CD4-positive, alpha-beta T cell treated with Interleukin-10 for 1 hour (primary cell): ENCODE measurements at regions not wholly inside any gene's neighbourhood (a gene's known extent, or its start where the extent isn't known, plus 50 kb on each side); places are given as distances from the start of the nearest gene placed in this dataset.

Experiments
- DNase-seq: peaks from one replicate; pipeline ENCODE4 v3.0.0-alpha.2; 2020

DNA sequence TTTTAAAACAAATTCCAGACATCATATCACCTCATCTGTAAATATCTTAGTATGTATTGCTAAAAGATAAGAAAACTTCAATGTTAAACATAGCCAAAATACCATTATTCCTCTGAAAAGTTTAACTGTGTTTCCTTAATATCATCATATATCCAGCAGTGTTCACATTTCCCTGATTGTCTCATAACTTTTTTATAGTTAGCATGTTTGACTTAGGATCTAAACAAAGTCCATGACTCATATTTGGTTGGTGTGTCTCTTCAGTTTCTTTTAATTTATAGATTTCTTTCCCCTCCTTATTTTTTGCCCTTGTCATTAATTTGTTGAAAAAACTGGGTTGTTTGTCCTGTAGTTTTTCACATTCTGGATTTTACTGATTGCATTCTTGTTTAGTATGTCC lies 163.0 kb downstream of the RPS12 start:
- no peak for DNase-seq

DNA sequence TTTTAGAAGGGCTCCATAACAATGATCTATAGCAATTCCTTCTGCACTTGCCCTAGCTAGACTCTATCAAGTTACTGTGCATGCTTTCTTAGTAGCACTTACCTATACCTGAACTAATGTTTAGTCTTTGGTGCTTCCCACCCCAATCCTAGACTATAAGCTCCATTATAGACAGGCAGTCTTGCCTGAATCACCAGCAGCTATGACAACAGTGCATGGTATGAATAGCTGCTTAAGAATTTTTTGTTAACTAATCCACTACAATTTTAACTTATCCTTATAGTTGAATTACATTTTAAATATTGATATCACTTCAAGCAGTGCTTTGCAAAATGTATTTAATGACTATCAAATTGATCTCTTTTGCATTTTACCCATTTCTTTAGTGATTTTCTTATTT lies 164.3 kb downstream of the RPS12 start:
- DNase-seq: no peak

DNA sequence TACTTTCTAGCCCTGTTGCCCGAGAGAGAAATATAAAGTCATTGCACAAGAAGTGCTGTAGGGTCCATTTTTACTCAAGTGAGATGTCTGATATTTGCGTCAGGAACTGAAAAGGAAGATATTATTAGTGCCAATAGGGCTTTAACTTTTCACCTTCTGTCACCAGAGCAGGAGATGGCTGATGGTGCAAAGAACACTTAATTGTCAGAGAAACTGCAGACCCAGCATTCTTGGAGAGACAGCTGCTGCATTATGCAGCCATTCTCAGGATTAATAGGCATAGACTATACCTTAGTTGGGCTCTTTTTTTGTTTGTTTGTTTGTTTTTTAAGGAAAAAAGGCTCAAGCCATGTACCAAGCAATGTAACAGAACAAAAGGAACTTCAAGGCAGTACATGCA lies 179.4 kb downstream of the RPS12 start:
- no peak for DNase-seq

DNA sequence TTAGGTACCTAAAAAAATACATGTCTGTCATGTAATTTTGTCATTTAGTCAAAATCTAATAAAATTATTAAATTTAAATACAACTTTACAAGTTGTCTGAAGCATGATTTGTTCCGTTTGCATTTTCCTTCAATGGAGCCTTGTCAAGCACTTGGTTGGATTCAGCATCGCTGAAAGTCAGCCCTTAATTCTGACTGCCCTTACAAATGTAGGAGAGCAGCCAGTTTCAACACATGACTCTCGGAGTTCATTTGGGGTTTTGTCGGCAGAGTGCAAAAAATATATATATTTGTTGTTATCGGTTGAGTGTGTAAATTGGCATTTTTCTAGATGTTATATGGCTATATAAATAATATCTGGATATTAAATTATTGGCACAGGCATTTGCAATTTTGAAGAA lies 180.6 kb downstream of the RPS12 start:
- DNase-seq: no peak

DNA sequence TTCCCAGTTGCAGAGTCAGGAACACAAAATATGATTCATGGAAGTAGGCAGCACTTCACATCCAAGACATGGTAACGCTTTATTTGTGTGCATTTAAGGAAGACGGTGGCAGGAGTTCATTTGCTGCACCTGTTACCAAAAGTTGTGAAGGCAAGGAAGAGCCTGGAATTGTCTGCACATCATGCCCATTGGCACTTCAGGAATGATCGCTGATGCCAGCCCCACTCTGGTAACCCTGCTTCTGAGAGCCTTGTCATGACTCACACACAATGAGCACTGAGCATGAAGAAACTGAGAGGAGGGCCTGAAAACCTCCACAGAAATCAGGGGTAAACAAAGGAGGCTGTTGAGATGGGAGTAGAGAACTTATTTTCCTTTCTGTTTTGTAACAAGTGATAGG lies 181.1 kb downstream of the RPS12 start:
- DNase-seq: no peak

DNA sequence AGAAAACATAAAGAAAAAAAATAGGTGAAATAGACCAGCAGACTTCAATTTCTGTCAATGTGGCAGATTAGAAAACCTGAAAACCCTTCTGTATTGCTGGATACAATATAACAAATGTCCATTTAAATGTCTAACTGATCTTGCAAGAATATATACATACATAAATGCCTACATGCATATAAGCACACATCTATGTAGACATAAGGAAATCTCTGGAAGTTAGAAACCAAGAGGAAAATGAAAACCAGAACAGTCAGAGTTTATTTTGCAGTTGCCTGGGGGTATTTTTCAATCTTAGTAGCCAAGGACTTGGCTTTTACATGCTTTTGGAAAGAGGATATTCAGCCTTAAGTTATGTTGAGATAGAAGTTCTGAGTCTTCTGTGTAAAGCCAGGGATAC lies 184.0 kb downstream of the RPS12 start:
- DNase-seq: no peak

DNA sequence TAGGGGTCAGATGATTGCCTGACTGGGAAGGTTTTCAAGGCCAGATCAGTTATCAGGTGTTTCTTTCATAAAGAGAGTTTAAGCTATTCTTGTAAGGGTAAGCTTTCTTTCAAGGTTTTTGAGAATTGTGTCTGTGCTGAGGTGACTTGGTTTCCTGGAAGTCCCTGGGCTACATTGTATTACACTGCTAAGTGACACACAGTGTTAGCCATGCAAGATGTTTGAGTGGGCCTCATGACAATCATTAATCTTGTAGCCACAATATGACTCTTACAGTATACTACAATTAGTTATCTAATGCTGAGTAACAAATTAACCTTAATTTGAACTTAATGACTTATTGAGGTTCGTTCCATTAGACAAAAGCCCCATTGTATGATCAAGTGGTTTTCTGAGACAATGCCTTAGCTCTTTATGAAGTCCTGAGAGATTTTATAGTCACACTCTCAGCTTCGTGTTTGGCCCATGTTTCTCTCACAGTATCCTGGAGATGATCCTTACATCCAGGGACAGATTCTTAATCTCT lies 186.7 kb downstream of the RPS12 start:
- no peak for DNase-seq

DNA sequence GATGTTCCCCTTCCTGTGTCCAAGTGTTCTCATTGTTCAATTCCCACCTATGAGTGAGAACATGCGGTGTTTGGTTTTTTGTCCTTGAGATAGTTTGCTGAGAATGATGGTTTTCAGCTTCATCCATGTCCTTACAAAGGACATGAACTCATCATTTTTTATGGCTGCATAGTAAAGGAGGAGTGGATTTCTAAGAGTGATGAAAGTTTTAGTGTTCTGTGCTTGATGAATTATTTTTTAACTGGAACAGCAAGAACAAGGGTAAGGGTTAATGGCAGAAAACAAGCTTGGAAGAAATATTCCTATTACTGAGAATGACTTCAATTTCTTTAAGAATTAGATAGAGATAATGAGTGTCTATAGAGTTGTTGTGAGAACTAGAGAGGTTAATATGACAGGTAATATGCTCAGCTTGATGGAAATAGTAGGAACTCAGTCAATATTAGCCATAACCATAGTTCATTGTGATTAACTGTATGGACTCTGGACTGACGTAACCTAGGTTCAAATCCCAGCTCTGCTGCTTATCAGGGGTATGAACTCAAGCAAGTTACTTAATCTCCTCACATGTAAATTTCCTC lies 190.0 kb downstream of the RPS12 start:
- DNase-seq: no peak

DNA sequence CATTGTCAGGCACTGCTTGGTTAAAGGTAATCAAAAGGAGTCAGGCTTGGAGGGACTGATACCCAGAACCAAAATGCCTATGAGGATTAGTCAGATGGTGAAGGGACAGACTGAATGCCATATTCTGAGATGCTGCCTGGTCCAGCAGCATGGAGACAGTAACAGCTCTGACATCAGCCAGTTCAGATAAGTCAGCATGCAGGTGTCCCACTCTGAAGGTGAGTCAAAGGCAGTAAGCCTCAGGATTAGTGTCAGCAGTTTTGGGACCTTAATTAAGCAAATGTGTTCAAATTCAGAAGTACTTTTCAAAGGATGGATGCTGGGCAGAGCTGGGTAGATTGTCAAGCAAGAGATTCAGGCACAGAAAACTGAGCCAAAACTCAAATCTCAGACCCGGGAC lies 198.4 kb downstream of the RPS12 start:
- DNase-seq: no peak

DNA sequence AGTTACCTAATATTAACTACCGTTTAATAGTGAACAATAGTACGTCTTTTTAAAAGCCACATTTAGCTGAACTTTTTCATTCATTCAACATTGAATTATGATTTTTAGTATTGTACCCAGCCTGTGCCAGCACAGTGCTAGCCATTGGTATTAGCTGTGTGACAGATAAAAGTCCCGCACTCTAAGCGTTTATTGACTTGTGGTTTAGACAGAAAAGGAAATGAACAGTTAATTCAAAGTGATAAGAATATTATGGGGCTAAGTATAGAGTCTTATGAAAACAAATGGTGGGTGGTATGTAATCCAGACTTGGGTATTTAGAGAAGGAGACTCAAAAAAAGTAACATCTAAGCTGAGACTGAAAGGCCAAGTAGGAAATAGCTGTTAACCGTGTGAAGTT lies 202.3 kb downstream of the RPS12 start:
- DNase-seq: no peak

DNA sequence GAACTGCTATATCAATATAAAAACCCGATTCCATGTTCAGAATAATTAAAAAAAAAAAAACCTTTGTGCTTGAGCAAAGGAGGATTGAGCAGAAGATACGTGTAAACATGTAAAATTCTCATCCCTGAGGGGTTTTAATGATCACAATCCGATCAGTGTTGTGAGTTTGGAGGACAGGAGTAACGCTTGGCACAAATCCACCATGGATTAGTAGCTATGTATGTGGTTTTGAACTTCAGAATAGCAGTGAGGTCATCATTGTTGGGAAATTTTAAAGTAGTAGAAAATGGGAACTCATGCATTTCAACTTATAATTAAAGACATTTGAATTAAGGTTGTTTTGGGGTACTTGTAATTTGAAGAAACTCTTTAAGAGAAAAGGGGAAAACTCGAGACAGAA lies 203.2 kb downstream of the RPS12 start:
- no peak for DNase-seq

DNA sequence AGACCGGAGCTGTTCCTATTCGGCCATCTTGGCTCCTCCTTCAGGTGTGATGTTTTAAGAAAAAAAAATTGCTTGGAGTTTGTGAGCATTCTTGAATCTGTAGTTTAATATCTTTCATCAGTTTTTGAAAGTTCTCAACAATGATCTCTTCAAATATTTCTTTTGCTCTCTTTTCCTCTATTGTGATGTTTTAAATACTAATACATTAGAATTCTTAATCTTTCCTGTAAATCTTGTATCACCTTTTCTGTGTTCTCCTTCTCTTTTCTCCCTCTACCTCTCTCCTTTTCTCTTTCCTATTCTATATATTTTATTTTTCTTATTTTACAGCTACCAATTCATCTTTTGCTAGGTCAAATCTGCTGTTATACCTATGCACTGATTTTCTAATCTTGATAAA lies 212.3 kb downstream of the RPS12 start:
- no peak for DNase-seq

DNA sequence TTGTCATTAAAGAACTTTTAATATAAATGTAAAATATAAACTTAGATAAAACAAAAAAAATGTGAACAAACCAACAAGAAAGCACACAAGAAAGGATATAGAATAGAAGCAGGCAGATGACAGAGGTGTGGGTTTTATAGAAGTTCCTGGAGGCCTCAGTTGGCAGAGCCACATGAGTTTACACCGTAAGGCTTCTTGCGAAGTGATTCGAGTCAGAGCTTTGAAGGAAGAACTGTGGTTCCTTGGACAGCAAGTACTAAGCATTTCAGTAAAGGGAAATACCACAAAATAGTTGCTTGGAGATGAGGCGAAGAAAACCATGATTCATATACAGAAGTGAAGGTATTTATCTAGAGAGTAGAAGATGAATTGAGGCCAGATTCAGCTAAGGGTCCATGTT lies 207.9 kb upstream of the EYA4 start:
- no peak for DNase-seq

DNA sequence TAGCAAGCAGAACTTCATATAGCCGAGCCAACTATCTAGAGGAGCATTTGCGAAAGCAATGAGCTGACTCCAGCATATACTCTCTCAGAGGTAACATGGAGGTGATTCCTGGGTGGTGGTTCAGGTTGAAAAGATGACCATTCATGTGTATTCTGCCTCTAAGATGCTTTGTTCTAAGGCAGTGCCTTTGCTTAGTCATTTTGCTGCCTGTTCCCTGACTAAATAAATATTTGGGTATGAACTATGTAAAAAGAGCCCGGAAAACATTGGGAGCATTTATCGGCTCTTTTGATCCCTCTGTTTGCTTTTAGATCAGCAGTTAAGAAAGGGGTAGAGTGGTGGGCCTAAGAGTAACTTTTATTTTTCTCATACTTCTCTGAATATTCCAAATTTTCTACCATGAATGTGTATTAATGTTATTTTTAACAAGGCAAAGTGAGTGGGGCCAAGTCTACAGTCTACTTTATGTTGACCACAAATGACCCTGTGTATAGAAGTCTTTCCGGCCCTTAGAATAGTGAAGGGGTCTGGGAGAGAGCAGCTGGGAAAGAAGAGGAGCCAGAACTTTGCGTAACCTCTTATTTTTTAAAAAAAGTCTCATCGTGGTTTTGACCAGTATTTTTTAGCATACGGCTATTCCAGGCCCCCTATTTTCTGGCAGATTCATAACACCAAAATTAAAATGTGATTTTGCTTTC lies 206.5 kb upstream of the EYA4 start:
- no peak for DNase-seq

DNA sequence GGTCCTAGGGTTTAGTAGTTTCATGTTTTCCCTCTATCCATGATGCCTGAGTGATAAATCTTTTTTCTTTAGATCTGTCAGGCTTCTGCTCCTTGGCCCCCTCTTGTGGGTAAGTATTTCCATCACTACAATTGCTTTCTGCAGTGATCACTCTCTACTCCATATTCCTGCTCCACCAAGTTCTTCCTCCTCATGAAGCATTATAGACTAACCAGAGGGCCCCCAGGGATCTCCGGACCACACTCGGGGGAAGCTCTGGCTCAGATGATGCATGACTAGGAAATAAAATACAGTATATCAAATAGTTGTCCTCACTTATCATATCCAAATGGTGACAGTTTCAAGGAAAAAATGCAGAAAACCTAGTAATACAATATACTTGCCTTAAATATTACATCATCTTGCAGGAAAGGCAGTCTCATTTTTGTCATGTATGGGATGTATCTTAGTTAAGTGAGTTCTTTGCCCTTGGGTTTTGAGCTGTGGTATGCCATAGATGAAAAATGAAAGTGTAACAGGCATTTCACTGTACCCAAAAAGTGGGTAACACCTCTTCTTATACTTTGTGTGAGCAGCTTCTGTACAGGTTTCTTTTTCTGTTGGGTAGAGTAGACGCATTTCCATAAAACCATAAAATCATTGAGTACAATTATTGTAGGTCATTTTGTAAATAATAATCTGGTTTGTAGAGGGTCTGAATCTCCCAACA lies 200.9 kb upstream of the EYA4 start:
- DNase-seq: no peak

DNA sequence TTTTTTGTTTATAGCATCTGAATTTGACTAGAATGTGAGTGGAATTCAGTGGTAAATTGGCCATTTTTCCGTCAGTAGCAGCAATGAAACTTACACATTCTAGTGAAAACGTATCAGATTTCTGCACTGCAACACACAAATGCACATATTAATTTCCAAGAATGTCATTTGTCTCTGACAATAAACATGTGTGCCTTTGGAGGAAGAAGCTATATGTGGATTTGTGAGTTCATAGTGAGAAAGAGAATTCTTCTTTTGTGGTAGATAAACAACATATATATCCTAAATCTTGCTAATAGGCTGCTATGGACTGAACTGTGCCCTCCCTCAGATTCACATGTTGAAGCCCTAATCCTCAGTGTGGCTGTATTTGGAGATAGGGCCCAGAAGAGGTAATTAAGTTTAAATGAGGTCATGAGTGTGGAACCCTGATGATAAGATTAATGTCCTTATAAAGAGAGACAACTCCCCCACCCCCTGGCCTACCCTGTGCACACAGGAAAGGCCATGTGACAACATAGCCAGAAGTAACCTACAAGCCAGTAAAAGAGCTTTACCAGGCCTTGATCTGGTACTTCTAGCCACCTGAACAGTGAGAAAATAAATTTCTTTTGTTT lies 200.2 kb upstream of the EYA4 start:
- DNase-seq: no peak

DNA sequence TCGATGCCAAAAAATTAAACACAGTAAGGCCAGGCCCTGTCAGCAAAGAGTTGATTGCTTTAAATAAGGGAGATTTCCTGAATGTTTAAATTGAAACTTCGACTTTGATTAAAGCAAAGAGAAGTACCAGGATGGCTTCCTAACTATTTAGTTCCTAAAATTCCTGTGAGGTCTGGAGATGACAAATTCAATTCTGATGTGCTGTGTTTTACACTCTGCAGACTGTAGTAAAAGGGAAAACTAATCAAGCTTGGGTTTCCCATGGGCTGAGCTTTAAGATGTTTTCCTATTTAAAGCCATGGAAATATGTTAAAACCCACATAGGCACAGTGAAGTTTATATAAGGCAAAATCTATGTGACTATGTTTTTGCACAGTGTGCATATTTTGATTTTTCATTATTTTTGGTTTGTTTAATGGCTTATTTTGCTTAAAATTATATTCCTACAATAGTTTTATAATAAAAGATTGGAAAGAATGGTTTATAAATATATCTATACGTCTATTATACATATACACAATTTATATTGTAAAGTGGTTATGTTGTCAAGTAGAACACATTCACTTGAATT lies 198.5 kb upstream of the EYA4 start:
- DNase-seq: no peak

DNA sequence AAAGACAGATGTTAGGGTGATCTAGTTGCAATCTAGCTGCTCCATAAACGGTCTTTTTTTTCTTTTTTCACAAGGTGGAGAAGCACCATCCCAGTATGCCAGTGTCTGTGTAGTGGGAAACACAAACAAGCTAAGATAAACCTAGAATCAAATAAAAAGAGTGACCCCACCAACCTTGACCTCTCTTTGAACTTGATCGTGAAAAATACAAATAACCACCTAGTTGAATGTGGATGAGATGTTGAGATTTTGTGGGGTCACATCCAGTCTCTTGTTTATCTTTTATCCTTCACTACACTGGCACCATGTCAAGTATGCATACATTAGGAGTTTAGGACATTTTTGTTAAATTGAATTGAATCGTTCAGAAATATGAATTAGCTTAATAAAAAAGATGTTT lies 194.6 kb upstream of the EYA4 start:
- no peak for DNase-seq

DNA sequence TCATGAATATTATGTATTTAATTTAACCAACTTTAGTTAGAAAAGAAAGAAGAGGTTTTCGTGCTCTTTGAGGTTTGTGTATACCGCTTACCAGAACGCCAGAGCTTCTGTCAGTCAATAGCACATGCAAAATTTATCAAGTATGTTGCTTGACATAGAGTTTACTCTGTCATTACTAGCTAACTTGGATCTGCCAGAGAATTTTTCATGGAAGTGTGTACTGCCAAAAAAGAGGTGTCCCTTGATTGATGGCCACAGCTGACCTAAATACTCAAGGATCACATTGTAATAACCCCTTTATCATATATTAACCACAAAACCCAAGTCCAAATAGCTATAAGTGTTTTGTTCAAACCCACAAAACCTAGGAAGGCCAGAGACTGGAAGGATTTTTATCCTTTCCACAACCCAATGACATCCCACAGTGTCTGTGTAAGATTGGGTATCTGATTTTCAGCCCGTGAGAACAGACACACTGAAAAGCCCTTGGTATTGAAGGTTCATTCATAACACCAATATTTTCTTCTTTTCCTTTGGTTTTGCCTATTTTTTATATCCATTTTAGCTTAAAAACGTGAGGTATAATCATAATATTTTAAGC lies 194.0 kb upstream of the EYA4 start:
- no peak for DNase-seq

DNA sequence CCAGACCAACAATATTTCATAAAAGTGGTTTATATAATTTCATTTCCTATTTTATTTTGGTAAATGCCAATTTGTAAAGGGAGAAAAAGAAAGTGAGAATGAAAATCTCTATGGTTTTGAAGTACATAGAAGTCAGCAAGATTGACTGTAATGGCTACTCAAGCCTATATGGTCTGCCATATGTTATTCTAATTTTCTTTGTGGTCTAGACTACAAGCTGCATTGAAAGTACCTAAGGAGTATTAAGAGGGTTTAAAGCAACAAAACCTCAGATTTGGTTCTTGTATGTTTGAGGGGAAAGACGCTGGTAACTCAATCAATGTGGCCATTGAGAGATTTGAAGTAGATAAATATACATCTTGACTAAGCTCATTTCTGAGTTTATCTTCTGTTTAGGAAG lies 193.5 kb upstream of the EYA4 start:
- DNase-seq: no peak

DNA sequence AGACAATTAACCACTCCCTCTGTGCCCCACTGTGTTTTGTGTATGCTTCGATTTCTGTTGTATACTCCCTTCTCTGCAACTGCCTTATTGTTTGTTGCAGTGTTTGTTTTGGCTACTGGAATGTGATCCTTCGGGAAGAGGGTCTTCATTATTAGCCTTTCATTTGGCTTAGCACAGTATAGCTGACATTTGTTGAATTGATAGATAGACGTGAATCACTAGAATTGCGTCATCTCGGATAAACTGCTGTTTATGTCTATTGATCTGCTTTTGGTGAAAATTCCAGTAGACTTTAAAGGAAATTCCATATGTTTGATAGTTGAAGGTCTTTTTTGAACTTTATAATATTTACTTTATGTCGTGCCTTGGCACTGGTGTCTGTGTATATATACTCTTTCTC lies 189.9 kb upstream of the EYA4 start:
- no peak for DNase-seq

DNA sequence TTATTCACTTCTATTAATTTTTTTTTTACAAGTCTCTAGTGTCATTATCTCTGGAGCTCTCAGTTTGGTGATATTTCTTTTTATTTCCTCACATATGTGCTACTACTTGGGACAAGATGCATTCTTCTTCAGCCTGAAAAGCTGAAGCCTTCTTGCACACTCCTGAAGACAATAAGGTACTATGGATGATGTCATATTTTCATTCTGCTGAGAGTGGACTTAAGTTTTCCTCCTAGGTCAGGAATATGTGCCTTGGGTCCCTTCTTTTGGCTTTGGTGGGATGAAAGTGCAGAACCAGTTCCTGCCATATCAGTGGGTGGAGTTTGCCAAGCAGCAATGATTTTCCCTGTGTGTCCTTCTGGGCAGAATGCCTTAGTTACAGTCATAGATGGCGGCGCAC lies 188.7 kb upstream of the EYA4 start:
- no peak for DNase-seq

DNA sequence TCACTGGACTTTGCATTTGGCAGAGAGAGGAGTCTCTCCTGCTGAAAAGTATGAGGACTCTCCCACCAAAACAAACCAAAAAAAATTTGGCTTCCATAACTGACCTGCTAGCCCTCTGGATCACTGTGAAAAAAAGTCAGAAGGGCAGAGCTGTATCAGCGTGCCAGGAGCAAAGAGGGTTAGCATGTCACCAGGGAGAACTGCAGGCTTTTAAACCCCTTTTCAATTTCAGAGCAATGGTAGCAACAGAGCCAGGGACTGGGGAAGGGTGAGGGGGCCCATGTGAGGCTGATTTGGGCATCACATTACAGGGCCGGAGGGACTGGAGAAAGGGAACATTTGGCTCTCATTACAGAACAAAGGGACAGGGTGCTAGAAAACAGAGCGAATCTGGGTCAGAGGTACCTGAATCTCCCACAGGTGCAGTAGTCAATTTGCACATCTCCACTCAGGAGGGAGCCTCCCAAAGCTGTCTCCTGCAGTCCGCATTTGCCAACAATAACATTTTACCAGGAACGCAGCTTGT lies 185.7 kb upstream of the EYA4 start:
- DNase-seq: no peak
